ENCODE measurements at regions not wholly inside any gene's neighbourhood (a gene's known extent, or its start where the extent isn't known, plus 50 kb on each side); places are given as distances from the start of the nearest gene placed in this dataset.

GRCh38 chr5:3695818-3696217 is 100.2 kb downstream of the IRX1 start:
- no peak for TF ChIP-seq CTCF (IDR thresholded peaks at IDR 0.05; ENCODE audit: insufficient read depth, low read length)
- TF ChIP-seq POLR2AphosphoS5 (IDR thresholded peaks at IDR 0.05; ENCODE audit: low read depth): no peak
- no peak for TF ChIP-seq SPI1 (IDR thresholded peaks at IDR 0.05; ENCODE audit: borderline replicate concordance, low read depth)
